ENCODE measurements at regions not wholly inside any gene's neighbourhood (a gene's known extent, or its start where the extent isn't known, plus 50 kb on each side); places are given as distances from the start of the nearest gene placed in this dataset.

DNA sequence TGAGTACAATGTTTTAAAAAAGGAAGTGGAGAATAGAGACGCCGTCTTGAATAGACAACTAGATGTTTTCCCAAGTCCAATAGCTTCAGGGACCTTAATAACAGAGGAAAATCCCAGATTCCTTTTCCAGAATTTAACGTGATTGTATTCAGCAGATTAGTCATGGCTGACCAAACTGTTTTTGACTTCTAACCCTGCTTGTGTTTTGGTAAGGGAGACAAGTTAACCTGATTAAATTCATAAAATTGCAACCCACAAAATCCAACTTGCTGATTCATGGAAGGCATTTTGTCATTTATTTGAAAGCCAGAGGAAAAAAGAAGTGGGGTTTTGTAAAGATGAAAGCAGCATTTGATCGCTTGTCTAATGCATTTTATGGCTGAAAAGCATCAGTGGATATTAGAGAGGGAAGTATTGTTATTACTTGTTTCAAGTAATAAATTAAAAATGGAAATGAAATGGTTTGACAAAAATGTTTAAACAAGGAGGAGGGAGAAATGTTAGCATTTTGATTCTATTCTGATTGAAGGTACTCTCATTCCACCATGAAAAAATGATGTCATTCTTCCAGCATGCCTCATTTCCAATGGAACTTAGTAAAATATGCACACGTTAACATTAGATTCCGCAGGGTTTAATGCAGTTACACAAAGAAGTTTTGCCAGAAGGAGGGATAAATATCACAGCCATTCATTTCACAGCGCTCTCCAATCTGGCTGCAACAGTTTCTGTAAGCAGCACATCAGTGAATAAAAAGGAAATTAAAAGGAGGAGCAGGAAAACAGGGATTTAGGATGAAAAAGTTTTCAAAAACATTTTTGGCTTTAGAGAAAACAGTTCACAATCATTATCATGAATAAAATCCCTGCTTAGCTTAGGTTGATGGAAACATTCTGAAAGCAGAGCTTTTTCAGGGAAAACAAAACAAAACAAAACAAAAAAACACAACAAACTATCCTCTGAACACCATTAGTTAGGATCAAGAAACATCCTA is 314.7 kb downstream of the PRR16 start:
- Histone ChIP-seq H2AFZ (ENCODE audit: low read depth, low read length, severe bottlenecking) (no peak overlapping the region), H3K27ac (ENCODE audit: low read depth, low read length) (no peak overlapping the region)

DNA sequence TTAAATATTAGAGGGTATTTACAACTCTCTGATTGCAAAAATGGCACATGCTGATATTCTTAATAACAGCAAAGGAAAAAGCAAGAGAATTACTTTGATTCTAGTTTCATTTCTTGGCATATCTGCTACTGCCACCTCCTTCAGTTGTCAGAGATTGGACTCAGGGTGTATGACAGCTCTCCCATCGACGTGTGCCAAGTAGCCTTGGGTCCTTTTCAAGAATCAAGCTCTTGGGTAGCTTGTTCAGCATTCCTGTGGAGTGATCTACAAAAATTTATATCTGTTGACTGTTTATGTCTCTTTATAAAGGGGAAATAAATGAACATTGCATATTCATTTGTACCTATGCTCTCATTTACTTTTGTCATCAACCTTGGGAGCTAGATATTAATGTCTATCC is 315.6 kb downstream of the PRR16 start:
- Histone ChIP-seq H3K9me2 (replicated peaks; ENCODE audit: insufficient read depth, low read length) (no peaks in the 10 kb centered on the region), H3K4me2 (ENCODE audit: low read depth, low read length, poor library complexity, severe bottlenecking) (no peak overlapping the region), H3K79me2 (ENCODE audit: insufficient read depth, low read length) (no peaks in the 10 kb centered on the region), H4K20me1 (ENCODE audit: low read depth, low read length) (no peaks in the 10 kb centered on the region), H2AFZ (ENCODE audit: low read depth, low read length, severe bottlenecking) (no peak overlapping the region), H3K27ac (ENCODE audit: low read depth, low read length) (no peak overlapping the region), H3K9ac (ENCODE audit: low read length) (no peak overlapping the region), H3F3A (ENCODE audit: insufficient read depth) (no peaks in the 10 kb centered on the region), H3K4me3 (ENCODE audit: insufficient read depth, low read length, poor library complexity, severe bottlenecking) (no peak overlapping the region), H3K9me3 (ENCODE audit: insufficient read depth, low read length) (no peaks in the 10 kb centered on the region), H3K27me3 (ENCODE audit: low read length) (no peaks in the 10 kb centered on the region), H3K36me3 (ENCODE audit: low read length) (no peaks in the 10 kb centered on the region)
- TF ChIP-seq EZH2phosphoT487 (conservative IDR thresholded peaks at IDR 0.05; ENCODE audit: low read length) = no peak
- TF ChIP-seq, protein P1, sequence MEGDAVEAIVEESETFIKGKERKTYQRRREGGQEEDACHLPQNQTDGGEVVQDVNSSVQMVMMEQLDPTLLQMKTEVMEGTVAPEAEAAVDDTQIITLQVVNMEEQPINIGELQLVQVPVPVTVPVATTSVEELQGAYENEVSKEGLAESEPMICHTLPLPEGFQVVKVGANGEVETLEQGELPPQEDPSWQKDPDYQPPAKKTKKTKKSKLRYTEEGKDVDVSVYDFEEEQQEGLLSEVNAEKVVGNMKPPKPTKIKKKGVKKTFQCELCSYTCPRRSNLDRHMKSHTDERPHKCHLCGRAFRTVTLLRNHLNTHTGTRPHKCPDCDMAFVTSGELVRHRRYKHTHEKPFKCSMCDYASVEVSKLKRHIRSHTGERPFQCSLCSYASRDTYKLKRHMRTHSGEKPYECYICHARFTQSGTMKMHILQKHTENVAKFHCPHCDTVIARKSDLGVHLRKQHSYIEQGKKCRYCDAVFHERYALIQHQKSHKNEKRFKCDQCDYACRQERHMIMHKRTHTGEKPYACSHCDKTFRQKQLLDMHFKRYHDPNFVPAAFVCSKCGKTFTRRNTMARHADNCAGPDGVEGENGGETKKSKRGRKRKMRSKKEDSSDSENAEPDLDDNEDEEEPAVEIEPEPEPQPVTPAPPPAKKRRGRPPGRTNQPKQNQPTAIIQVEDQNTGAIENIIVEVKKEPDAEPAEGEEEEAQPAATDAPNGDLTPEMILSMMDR (IDR thresholded peaks at IDR 0.05; ENCODE audit: insufficient read depth, low read length, poor library complexity, severe bottlenecking) = no peak

More for the DNA sequence above, 314.7 kb downstream of the PRR16 start:
- no peak overlapping the region for H3K9ac ChIP-seq (ENCODE audit: low read length)
- no peaks in the 10 kb centered on the region for H3K79me2 ChIP-seq (ENCODE audit: insufficient read depth, low read length)
- H4K20me1 ChIP-seq (ENCODE audit: low read depth, low read length) = no peaks in the 10 kb centered on the region
- no peaks in the 10 kb centered on the region for H3F3A ChIP-seq (ENCODE audit: insufficient read depth)
- H3K36me3 ChIP-seq (ENCODE audit: low read length) = no peaks in the 10 kb centered on the region
- no peak overlapping the region for H3K4me2 ChIP-seq (ENCODE audit: low read depth, low read length, poor library complexity, severe bottlenecking)
- H3K9me3 ChIP-seq (ENCODE audit: insufficient read depth, low read length) = no peaks in the 10 kb centered on the region
- no peak for TF ChIP-seq EZH2phosphoT487 (conservative IDR thresholded peaks at IDR 0.05; ENCODE audit: low read length)
- TF ChIP-seq, protein P1 (IDR thresholded peaks at IDR 0.05; ENCODE audit: insufficient read depth, low read length, poor library complexity, severe bottlenecking) = no peak
- no peaks in the 10 kb centered on the region for H3K9me2 ChIP-seq (replicated peaks; ENCODE audit: insufficient read depth, low read length)
- no peaks in the 10 kb centered on the region for H3K27me3 ChIP-seq (ENCODE audit: low read length)
- H3K4me3 ChIP-seq (ENCODE audit: insufficient read depth, low read length, poor library complexity, severe bottlenecking) = no peak overlapping the region

DNA sequence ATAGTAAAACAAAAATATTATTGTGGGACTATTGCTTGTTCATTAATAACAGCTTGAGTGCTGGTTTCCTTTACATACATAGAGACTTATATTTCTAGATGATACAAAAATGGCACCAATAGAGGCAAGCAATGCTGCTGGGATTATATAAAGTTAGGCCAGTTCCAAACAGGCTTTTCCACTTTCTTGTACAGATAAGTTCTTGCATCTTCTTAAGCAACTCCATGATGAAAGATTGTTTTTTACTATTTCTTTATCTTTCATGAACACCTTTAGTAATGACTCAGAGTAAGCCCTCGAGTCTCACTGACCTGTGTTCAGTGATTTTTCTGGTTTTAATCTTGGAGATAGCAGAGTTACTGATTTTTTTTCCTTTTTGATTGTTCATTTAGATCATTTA is 324.4 kb downstream of the PRR16 start:
- H3K36me3 ChIP-seq (ENCODE audit: low read length) = no peaks in the 10 kb centered on the region
- no peaks in the 10 kb centered on the region for H4K20me1 ChIP-seq (ENCODE audit: low read depth, low read length)
- no peaks in the 10 kb centered on the region for H3K79me2 ChIP-seq (ENCODE audit: insufficient read depth, low read length)
- H3K27me3 ChIP-seq (ENCODE audit: low read length) = no peaks in the 10 kb centered on the region
- no peaks in the 10 kb centered on the region for H3K9me3 ChIP-seq (ENCODE audit: insufficient read depth, low read length)
- no peak overlapping the region for H3K4me2 ChIP-seq (ENCODE audit: low read depth, low read length, poor library complexity, severe bottlenecking)
- no peak overlapping the region for H2AFZ ChIP-seq (ENCODE audit: low read depth, low read length, severe bottlenecking)
- H3K9ac ChIP-seq (ENCODE audit: low read length) = no peak overlapping the region
- no peak for TF ChIP-seq EZH2phosphoT487 (conservative IDR thresholded peaks at IDR 0.05; ENCODE audit: low read length)
- TF ChIP-seq, protein P1 (IDR thresholded peaks at IDR 0.05; ENCODE audit: insufficient read depth, low read length, poor library complexity, severe bottlenecking) = no peak
- H3K4me3 ChIP-seq (ENCODE audit: insufficient read depth, low read length, poor library complexity, severe bottlenecking) = no peak overlapping the region
- no peaks in the 10 kb centered on the region for H3F3A ChIP-seq (ENCODE audit: insufficient read depth)
- 0 out of 2 replicates have a peak, but pooled peaks cover 3% of the 10 kb centered on the region for H3K9me2 ChIP-seq (replicated peaks; ENCODE audit: insufficient read depth, low read length)
- no peak overlapping the region for H3K27ac ChIP-seq (ENCODE audit: low read depth, low read length)

Measured in SU-DHL-6 (cell line).